H9 (cell line): ENCODE measurements at regions not wholly inside any gene's neighbourhood (a gene's known extent, or its start where the extent isn't known, plus 50 kb on each side); places are given as distances from the start of the nearest gene placed in this dataset.

Experiments used
- DNase-seq: peaks from one replicate; pipeline ENCODE4 v3.0.0-alpha.2; 2017
- H2AFZ ChIP-seq: one replicate; pipeline ENCODE4 v1.6.1; 2013; ENCODE audit warnings: mild to moderate bottlenecking, low read length, control low read depth, moderate library complexity
- H2AK5ac ChIP-seq: 2 replicates; pipeline ENCODE4 v1.6.1; 2013; ENCODE audit warnings: low read length, control low read depth, mixed read lengths; ENCODE audit not compliant: insufficient read length
- H2BK120ac ChIP-seq: one replicate; pipeline ENCODE4 v1.6.1; 2013; ENCODE audit warnings: low read depth, mild to moderate bottlenecking, low read length, control low read depth, inconsistent platforms; ENCODE audit not compliant: poor library complexity, severe bottlenecking
- H2BK12ac ChIP-seq: 2 replicates; pipeline ENCODE4 v1.6.1; 2013; ENCODE audit warnings: low read length, control low read depth, mixed read lengths, low read depth; ENCODE audit not compliant: insufficient read length
- H2BK15ac ChIP-seq: 2 replicates; pipeline ENCODE4 v1.6.1; 2013; ENCODE audit warnings: low read depth, low read length, control low read depth
- H2BK20ac ChIP-seq: one replicate; pipeline ENCODE4 v1.6.1; 2013; ENCODE audit warnings: low read depth, mild to moderate bottlenecking, low read length, control low read depth, inconsistent platforms; ENCODE audit not compliant: poor library complexity, severe bottlenecking
- H2BK5ac ChIP-seq: 2 replicates; pipeline ENCODE4 v1.6.1; 2013; ENCODE audit warnings: low read length, control low read depth, mixed read lengths; ENCODE audit not compliant: insufficient read length
- H3K14ac ChIP-seq: 2 replicates; pipeline ENCODE4 v1.6.1; 2013; ENCODE audit warnings: low read length, control low read depth; ENCODE audit not compliant: insufficient read depth
- H3K18ac ChIP-seq: 2 replicates; pipeline ENCODE4 v1.6.1; 2013; ENCODE audit warnings: low read depth, mild to moderate bottlenecking, mixed read lengths, low read length, control low read depth; ENCODE audit not compliant: insufficient read length
- H3K23ac ChIP-seq: 2 replicates; pipeline ENCODE4 v1.6.1; 2013; ENCODE audit warnings: low read length, control low read depth, mixed read lengths, low read depth; ENCODE audit not compliant: insufficient read length
- H3K23me2 ChIP-seq: 2 replicates; pipeline ENCODE4 v1.6.1; 2013; ENCODE audit warnings: low read depth, mild to moderate bottlenecking, mixed read lengths, low read length, control low read depth; ENCODE audit not compliant: insufficient read length, poor library complexity, severe bottlenecking
- H3K27ac ChIP-seq: 2 replicates; pipeline ENCODE4 v1.5.1; 2013; ENCODE audit warnings: low read length, control low read depth, mixed read lengths, low read depth; ENCODE audit not compliant: insufficient read length
- H3K27me3 ChIP-seq: 2 replicates; pipeline ENCODE4 v1.6.1; 2013; ENCODE audit warnings: low read length, control low read depth, inconsistent platforms; ENCODE audit not compliant: insufficient read depth
- H3K4ac ChIP-seq: 2 replicates; pipeline ENCODE4 v1.6.1; 2013; ENCODE audit warnings: low read depth, mild to moderate bottlenecking, control low read depth, inconsistent platforms, low read length, moderate library complexity
- H3K4me1 ChIP-seq: 2 replicates; pipeline ENCODE4 v1.6.1; 2013; ENCODE audit warnings: low read length, control low read depth, inconsistent platforms; ENCODE audit not compliant: insufficient read depth
- H3K4me2 ChIP-seq: 2 replicates; pipeline ENCODE4 v1.6.1; 2013; ENCODE audit warnings: low read length, control low read depth, mixed read lengths; ENCODE audit not compliant: insufficient read length, insufficient read depth
- H3K56ac ChIP-seq: 2 replicates; pipeline ENCODE4 v1.6.1; 2013; ENCODE audit warnings: low read depth, mild to moderate bottlenecking, mixed read lengths, low read length, control low read depth; ENCODE audit not compliant: insufficient read length
- H3K79me1 ChIP-seq: 2 replicates; pipeline ENCODE4 v1.6.1; 2013; ENCODE audit warnings: low read depth, mild to moderate bottlenecking, moderate library complexity, low read length, control low read depth, inconsistent platforms; ENCODE audit not compliant: insufficient read depth, poor library complexity, severe bottlenecking
- H3K79me2 ChIP-seq: 2 replicates; pipeline ENCODE4 v1.6.1; 2013; ENCODE audit warnings: low read length, control low read depth, inconsistent platforms; ENCODE audit not compliant: insufficient read depth
- H3K9ac ChIP-seq: 2 replicates; pipeline ENCODE4 v1.6.1; 2013; ENCODE audit warnings: low read length, control low read depth, mixed read lengths; ENCODE audit not compliant: insufficient read length; ENCODE audit errors: extremely low read depth
- H3K9me3 ChIP-seq: one replicate; pipeline ENCODE4 v1.6.1; 2013; ENCODE audit warnings: low read depth, low read length, inconsistent platforms; ENCODE audit not compliant: control insufficient read depth
- H3T11ph ChIP-seq: one replicate; pipeline ENCODE4 v1.6.1; 2013; ENCODE audit warnings: mild to moderate bottlenecking, low read length, control low read depth, inconsistent platforms
- H4K20me1 ChIP-seq: one replicate; pipeline ENCODE4 v1.6.1; 2013; ENCODE audit not compliant: control insufficient read depth, insufficient read length, insufficient read depth
- H4K5ac ChIP-seq: 2 replicates; pipeline ENCODE4 v1.6.1; 2013; ENCODE audit warnings: low read depth, mild to moderate bottlenecking, mixed read lengths, low read length, control low read depth; ENCODE audit not compliant: insufficient read length
- H4K8ac ChIP-seq: replicated peaks from 2 replicates; pipeline ENCODE4 v1.6.1; 2013; ENCODE audit warnings: low read length, control low read depth, mixed read lengths, low read depth; ENCODE audit not compliant: insufficient read length
- H4K91ac ChIP-seq: 2 replicates; pipeline ENCODE4 v1.6.1; 2013; ENCODE audit warnings: low read depth, mild to moderate bottlenecking, moderate library complexity, mixed read lengths, low read length, control low read depth; ENCODE audit not compliant: insufficient read length
- H3K27ac Mint-ChIP-seq, 3 experiments: 2 replicates in 2 of 3; 3 replicates in 1 of 3; pipeline ENCODE4 v1.8.0; 2020 to 2021; ENCODE audit warnings: mixed read lengths in 3 of 3, mild to moderate bottlenecking in 1 of 3, moderate library complexity in 1 of 3
- H3K27me3 Mint-ChIP-seq: 2 replicates; pipeline ENCODE4 v1.8.0; 2021; ENCODE audit warnings: low read depth, mild to moderate bottlenecking, moderate library complexity, mixed read lengths
- H3K36me3 Mint-ChIP-seq, 3 experiments: 2 replicates in 2 of 3; 3 replicates in 1 of 3; pipeline ENCODE4 v1.8.0; 2020 to 2021; ENCODE audit warnings: low read depth in 3 of 3, mixed read lengths in 3 of 3; ENCODE audit not compliant: insufficient read depth in 1 of 3
- H3K4me1 Mint-ChIP-seq, 2 experiments: 2 replicates each; pipeline ENCODE4 v1.8.0; 2020; ENCODE audit warnings: mixed read lengths in 2 of 2
- H3K4me3 Mint-ChIP-seq, 2 experiments: 2 replicates in 1 of 2; 3 replicates in 1 of 2; pipeline ENCODE4 v1.8.0; 2020 to 2021; ENCODE audit warnings: mild to moderate bottlenecking in 2 of 2, mixed read lengths in 2 of 2, moderate library complexity in 1 of 2
- H3K9me3 Mint-ChIP-seq, 2 experiments: 2 replicates in 1 of 2; 3 replicates in 1 of 2; pipeline ENCODE4 v1.8.0; 2020; ENCODE audit warnings: mild to moderate bottlenecking in 2 of 2, mixed read lengths in 2 of 2, moderate library complexity in 1 of 2
- CTCF ChIP-seq: fragments of 200-600 bp; sonication (generic); conservative IDR thresholded peaks from 3 replicates; pipeline ENCODE4 v1.8.0; 2021; ENCODE audit warnings: antibody characterized with exemption, mild to moderate bottlenecking
- WGBS: extraction: QIAGEN DNeasy Blood & Tissue Kit; methylation state at CpG from one replicate; pipeline ENCODE4 v1.1.7; 2013; ENCODE audit warnings: missing lambda C conversion rate, low lambda C conversion rate, mixed read lengths; ENCODE audit not compliant: insufficient read length; ENCODE audit errors: extremely low coverage; 5-methylcytosine and 5-hydroxymethylcytosine counted together

- Histone ChIP-seq H3K9me3 (no peaks in the 10 kb centered on the region), H4K91ac (no peak overlapping the region), H2BK120ac (no peak overlapping the region), H3K4ac (no peak overlapping the region), H2AFZ (no peak overlapping the region), H3K23ac (no peak overlapping the region), H2AK5ac (no peak overlapping the region), H4K8ac (no peak overlapping the region), H3K79me2 (no peaks in the 10 kb centered on the region), H3K9ac (no peak overlapping the region), H3K18ac (no peak overlapping the region), H3K4me1 (no peaks in the 10 kb centered on the region), H2BK12ac (no peak overlapping the region), H2BK20ac (no peak overlapping the region), H3K23me2 (no peaks in the 10 kb centered on the region), H3K27ac (no peak overlapping the region), H2BK15ac (no peak overlapping the region), H4K20me1 (no peaks in the 10 kb centered on the region), H3K27me3 (no peaks in the 10 kb centered on the region), H3K56ac (no peak overlapping the region), H3T11ph (no peak overlapping the region), H3K4me2 (no peak overlapping the region), H4K5ac (no peak overlapping the region), H3K79me1 (no peaks in the 10 kb centered on the region), H2BK5ac (no peak overlapping the region), H3K14ac (no peak overlapping the region)
- DNase-seq = no peak
- H3K27me3 Mint-ChIP-seq = no peaks in the 10 kb centered on the region
- no peak overlapping the region for H3K4me3 Mint-ChIP-seq
- H3K27ac Mint-ChIP-seq = no peak overlapping the region
- no peaks in the 10 kb centered on the region for H3K36me3 Mint-ChIP-seq
- no CpG with 5 or more reads among the region's 5 CpGs for WGBS
- no peaks in the 10 kb centered on the region for H3K9me3 Mint-ChIP-seq
- no peak for TF ChIP-seq CTCF
- peaks cover 0 to 2% of the 10 kb centered on the region in 2 experiments; a peak in 1 of 4 replicates for H3K4me1 Mint-ChIP-seq
Observed at GRCh38 chr21:26748066-26748465, 97.1 kb downstream of the ADAMTS1 start.
